ENCODE measurements at regions not wholly inside any gene's neighbourhood (a gene's known extent, or its start where the extent isn't known, plus 50 kb on each side); places are given as distances from the start of the nearest gene placed in this dataset.

DNA sequence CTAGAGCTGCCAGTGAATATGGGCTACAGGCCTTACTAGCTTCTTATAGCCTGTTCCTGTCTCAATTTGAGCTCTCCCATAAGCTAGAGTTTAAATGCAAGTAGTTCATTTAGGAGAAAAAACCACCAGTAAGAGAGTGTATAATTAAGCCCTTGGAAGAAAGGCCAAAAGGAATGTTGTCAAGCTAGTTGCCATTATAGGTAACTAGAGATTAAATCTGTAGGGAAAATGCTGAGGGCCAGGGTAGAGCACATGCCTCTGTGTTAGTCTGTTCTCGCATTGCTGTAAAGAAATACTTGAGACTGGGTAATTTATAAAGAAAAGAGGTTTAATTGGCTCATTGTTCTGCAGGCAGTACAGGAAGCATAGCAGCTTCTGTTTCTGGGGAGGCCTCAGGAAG lies 410.2 kb downstream of the MID1IP1 start:
- Histone ChIP-seq H3K4me1 (ENCODE audit: insufficient read depth) (peaks cover 1% of the 10 kb centered on the region), H3K36me3 (no peaks in the 10 kb centered on the region), H3K4me3 (no peak overlapping the region), H3K9me3 (no peaks in the 10 kb centered on the region), H3K27ac (no peak overlapping the region), H3K27me3 (no peaks in the 10 kb centered on the region)
- no peak for TF ChIP-seq POLR2A (IDR thresholded peaks at IDR 0.05)
- TF ChIP-seq, protein P1, sequence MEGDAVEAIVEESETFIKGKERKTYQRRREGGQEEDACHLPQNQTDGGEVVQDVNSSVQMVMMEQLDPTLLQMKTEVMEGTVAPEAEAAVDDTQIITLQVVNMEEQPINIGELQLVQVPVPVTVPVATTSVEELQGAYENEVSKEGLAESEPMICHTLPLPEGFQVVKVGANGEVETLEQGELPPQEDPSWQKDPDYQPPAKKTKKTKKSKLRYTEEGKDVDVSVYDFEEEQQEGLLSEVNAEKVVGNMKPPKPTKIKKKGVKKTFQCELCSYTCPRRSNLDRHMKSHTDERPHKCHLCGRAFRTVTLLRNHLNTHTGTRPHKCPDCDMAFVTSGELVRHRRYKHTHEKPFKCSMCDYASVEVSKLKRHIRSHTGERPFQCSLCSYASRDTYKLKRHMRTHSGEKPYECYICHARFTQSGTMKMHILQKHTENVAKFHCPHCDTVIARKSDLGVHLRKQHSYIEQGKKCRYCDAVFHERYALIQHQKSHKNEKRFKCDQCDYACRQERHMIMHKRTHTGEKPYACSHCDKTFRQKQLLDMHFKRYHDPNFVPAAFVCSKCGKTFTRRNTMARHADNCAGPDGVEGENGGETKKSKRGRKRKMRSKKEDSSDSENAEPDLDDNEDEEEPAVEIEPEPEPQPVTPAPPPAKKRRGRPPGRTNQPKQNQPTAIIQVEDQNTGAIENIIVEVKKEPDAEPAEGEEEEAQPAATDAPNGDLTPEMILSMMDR (IDR thresholded peaks at IDR 0.05) = no peak
- no peak for TF ChIP-seq EP300 (IDR thresholded peaks at IDR 0.05)
- no peak for DNase-seq
- intact Hi-C loops (cut with DNase I) = no loop called here
- WGBS, 3 donors = 43 to 88% (median 78%) methylated on average over 1 of the region's 1 CpG

DNA sequence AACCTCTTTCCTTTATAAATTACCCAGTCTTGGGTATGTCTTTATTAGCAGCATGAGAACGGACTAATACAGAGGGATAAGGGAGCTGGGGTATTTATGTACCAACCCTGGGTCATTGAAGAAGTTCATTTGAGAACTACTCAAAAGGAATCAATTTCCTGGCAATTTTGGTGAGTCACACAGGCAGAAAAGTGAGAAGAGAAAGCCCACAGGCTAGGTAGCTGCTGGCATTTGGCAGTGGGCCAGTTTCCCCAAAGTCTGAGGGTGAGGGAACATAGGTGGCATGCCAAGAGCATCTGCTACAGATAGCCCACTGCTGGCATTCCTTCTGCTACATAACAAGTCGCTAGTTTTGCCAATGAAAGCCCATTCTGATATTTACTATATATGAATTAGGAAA lies 411.2 kb downstream of the MID1IP1 start:
- TF ChIP-seq EP300 (IDR thresholded peaks at IDR 0.05) = no peak
- TF ChIP-seq POLR2A (IDR thresholded peaks at IDR 0.05) = no peak
- TF ChIP-seq, protein P1 (IDR thresholded peaks at IDR 0.05) = no peak
- no peaks in the 10 kb centered on the region for H3K27me3 ChIP-seq
- DNase-seq = no peak

DNA sequence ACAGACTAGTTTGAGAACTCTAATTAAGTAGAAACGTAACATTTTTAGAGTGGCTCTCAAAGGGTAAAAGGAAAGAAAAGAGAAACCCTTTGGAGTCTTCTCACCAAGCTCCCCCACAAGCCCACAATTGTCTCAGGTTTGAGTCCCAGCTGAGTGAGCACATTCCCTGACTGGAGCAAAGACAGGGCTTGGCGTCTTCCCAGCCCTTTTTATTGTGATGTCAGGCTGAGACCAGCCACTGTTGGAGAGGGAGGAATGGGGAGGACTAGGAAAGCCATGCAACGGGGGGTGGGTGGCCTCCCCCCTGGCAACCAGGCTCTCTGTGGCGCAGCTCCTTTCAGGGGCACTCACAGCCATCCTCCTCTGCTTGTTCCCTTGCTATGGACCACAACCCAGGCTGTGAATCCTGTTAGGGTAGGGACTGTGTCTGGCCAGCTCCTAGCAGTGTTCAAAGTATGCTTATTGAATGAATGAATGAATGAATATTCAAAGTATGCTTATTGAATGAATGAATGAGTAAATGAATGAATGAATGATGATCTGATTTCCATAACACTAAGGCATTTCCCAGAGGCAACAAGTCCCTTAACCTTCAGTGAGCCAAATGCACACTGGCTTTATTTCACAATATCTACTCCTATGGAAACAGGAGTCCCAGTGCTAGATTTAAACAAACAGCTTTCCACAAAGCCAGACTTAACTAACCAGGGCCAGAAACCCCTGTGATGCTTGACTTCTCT lies 413.3 kb downstream of the MID1IP1 start:
- intact Hi-C loops (cut with DNase I) = no loop called here
- no peak for DNase-seq
- Histone ChIP-seq H3K27ac (no peak overlapping the region), H3K9me3 (no peaks in the 10 kb centered on the region), H3K4me1 (ENCODE audit: insufficient read depth) (peaks cover 1% of the 10 kb centered on the region), H3K4me3 (no peak overlapping the region), H3K36me3 (no peaks in the 10 kb centered on the region), H3K27me3 (no peaks in the 10 kb centered on the region)
- no peak for TF ChIP-seq EP300 (IDR thresholded peaks at IDR 0.05)
- TF ChIP-seq, protein P1 (IDR thresholded peaks at IDR 0.05) = no peak
- TF ChIP-seq POLR2A (IDR thresholded peaks at IDR 0.05) = no peak
- WGBS, 3 donors = 29 to 36% (median 35%) methylated on average over 4 of the region's 4 CpGs

More for the DNA sequence above, 411.2 kb downstream of the MID1IP1 start:
- H3K9me3 ChIP-seq = no peaks in the 10 kb centered on the region
- H3K4me1 ChIP-seq (ENCODE audit: insufficient read depth) = peaks cover 1% of the 10 kb centered on the region
- no peak overlapping the region for H3K27ac ChIP-seq
- intact Hi-C loops (cut with DNase I) = no loop called here
- no peaks in the 10 kb centered on the region for H3K36me3 ChIP-seq
- 54 to 66% (median 60%) methylated on average over 2 of the region's 2 CpGs for WGBS, 3 donors
- H3K4me3 ChIP-seq = no peak overlapping the region

DNA sequence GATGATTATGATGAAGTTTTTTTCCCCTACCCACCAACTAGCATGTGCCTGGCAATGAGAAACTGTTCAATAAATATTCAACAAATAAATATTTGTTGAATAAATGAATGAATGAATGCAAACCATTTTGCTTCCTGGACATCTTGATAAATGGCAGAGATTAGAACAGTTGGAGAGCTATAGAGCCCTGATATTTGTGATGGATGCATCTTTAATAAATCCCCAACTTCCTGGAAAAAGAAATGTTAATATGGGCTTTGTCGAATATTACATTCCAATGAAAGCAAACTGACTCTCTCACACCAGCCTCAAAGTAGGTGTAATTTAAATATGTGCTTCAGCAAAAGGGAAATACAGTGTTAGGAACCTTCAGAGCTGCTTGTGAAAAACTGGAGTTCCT lies 419.7 kb downstream of the MID1IP1 start:
- no peaks in the 10 kb centered on the region for H3K9me3 ChIP-seq
- no peaks in the 10 kb centered on the region for H3K4me1 ChIP-seq (ENCODE audit: insufficient read depth)
- no peak overlapping the region for H3K27ac ChIP-seq
- TF ChIP-seq POLR2A (IDR thresholded peaks at IDR 0.05) = no peak
- TF ChIP-seq EP300 (IDR thresholded peaks at IDR 0.05) = no peak
- TF ChIP-seq, protein P1 (IDR thresholded peaks at IDR 0.05) = no peak
- WGBS, 3 donors = 69 to 79% (median 79%) methylated on average over 1 of the region's 1 CpG
- DNase-seq = no peak
- H3K36me3 ChIP-seq = no peaks in the 10 kb centered on the region
- H3K27me3 ChIP-seq = no peaks in the 10 kb centered on the region
- intact Hi-C loops (cut with DNase I) = no loop called here
- no peak overlapping the region for H3K4me3 ChIP-seq

Data from ovary (tissue), 7 donors.